Loucy (cell line): ENCODE measurements at regions not wholly inside any gene's neighbourhood (a gene's known extent, or its start where the extent isn't known, plus 50 kb on each side); places are given as distances from the start of the nearest gene placed in this dataset.

Experiments
- CTCF ChIP-seq: fragments of 200-600 bp; sonication (generic); conservative IDR thresholded peaks from 2 replicates; pipeline ENCODE4 v1.5.1; 2014; ENCODE audit warnings: mild to moderate bottlenecking, antibody characterized with exemption, low read length
- EZH2phosphoT487 ChIP-seq: fragments of 200-600 bp; IDR thresholded peaks from 2 replicates; pipeline ENCODE4 v1.6.1; 2018; ENCODE audit warnings: antibody characterized with exemption, mild to moderate bottlenecking, moderate library complexity, borderline replicate concordance

- no peak for TF ChIP-seq CTCF
- TF ChIP-seq EZH2phosphoT487: no peak
These were observed 294.1 kb downstream of the KCNS3 start for GRCh38 chr2:18172607-18173006.
